T-cell (primary cell): ENCODE measurements at regions not wholly inside any gene's neighbourhood (a gene's known extent, or its start where the extent isn't known, plus 50 kb on each side); places are given as distances from the start of the nearest gene placed in this dataset.
"Not testable (repeated sequence)": the region's sequence is repeated elsewhere in the genome, so short reads cannot be mapped to it uniquely, and the experiment has no call there.

Experiments
- ATAC-seq, 4 experiments: fragments of 200-7000 bp in 3 of 4; fragments of 150-1000 bp in 1 of 4; cut with Tn5 transposase; replicated peaks in 1 of 4; 1 replicate in 3 of 4; 2 replicates in 1 of 4; pipeline ENCODE4 v1.10.0; 2021; ENCODE audit warnings: moderate library complexity in 3 of 4, mild to moderate bottlenecking in 2 of 4, moderate number of reproducible peaks in 1 of 4
- CTCF ChIA-PET, 2 donors: fragments of 300-600 bp; sonication (Branson Sonifier 250); formaldehyde crosslinking; loops; one replicate each; lab custom pipeline; 2022; ENCODE audit warnings: antibody characterized with exemption in 2 of 2; lab: Charles Lee
- POLR2A ChIA-PET, 2 donors: fragments of 300-600 bp; sonication (Branson Sonifier 250); formaldehyde crosslinking; loops; one replicate each; lab custom pipeline; 2022; ENCODE audit warnings: antibody characterized with exemption in 2 of 2; lab: Charles Lee
- DNase-seq, 35 experiments: peaks; one replicate each; pipeline versions ENCODE4 v3.0.0 to v3.0.0-alpha.2; 2013 to 2023
- H3K27ac ChIP-seq: one replicate; pipeline ENCODE4 v1.5.1; 2013; ENCODE audit warnings: low read length
- H3K27me3 ChIP-seq, 2 experiments: replicated peaks in 1 of 2; 1 replicate in 1 of 2; 2 replicates in 1 of 2; pipeline versions ENCODE4 v1.6.1 to v1.7.0; 2013; ENCODE audit warnings: low read length in 1 of 2, mixed read lengths in 1 of 2; ENCODE audit not compliant: control insufficient read depth in 2 of 2, insufficient read depth in 2 of 2; ENCODE audit errors: extremely low read depth in 1 of 2
- H3K36me3 ChIP-seq, 2 donors: 1 replicate in 1 of 2; 2 replicates in 1 of 2; pipeline versions ENCODE4 v1.6.1 to v1.7.0; 2013; ENCODE audit warnings: low read length in 1 of 2; ENCODE audit not compliant: control insufficient read depth in 2 of 2, insufficient read depth in 1 of 2; ENCODE audit errors: extremely low read depth in 1 of 2
- H3K4me1 ChIP-seq, 2 experiments: 1 replicate in 1 of 2; 2 replicates in 1 of 2; pipeline versions ENCODE4 v1.6.1 to v1.7.0; 2013; ENCODE audit warnings: low read length in 2 of 2, mixed read lengths in 1 of 2; ENCODE audit not compliant: insufficient read depth in 2 of 2, control insufficient read depth in 1 of 2; ENCODE audit errors: extremely low read depth in 1 of 2
- H3K4me3 ChIP-seq, 2 donors: 1 replicate in 1 of 2; 2 replicates in 1 of 2; pipeline versions ENCODE4 v1.5.1 to v1.7.0; 2013; ENCODE audit warnings: mild to moderate bottlenecking in 2 of 2, low read length in 1 of 2, moderate library complexity in 1 of 2; ENCODE audit not compliant: control insufficient read depth in 1 of 2; ENCODE audit errors: extremely low read depth in 1 of 2
- H3K9me3 ChIP-seq: 2 replicates; pipeline ENCODE4 v1.7.0; 2013
- H3K27ac Mint-ChIP-seq, 2 donors: one replicate each; pipeline ENCODE4 v1.8.0; 2020 to 2021; ENCODE audit warnings: mild to moderate bottlenecking in 2 of 2, mixed read lengths in 2 of 2
- H3K27me3 Mint-ChIP-seq, 2 donors: one replicate each; pipeline ENCODE4 v1.8.0; 2021 to 2022; ENCODE audit warnings: mixed read lengths in 2 of 2
- H3K36me3 Mint-ChIP-seq: one replicate; pipeline ENCODE4 v1.8.0; 2021; ENCODE audit warnings: mixed read lengths
- H3K4me1 Mint-ChIP-seq, 3 donors: one replicate each; pipeline ENCODE4 v1.8.0; 2020 to 2022; ENCODE audit warnings: mixed read lengths in 3 of 3, mild to moderate bottlenecking in 1 of 3
- H3K4me3 Mint-ChIP-seq, 3 donors: one replicate each; pipeline ENCODE4 v1.8.0; 2020 to 2022; ENCODE audit warnings: mild to moderate bottlenecking in 3 of 3, mixed read lengths in 3 of 3, moderate library complexity in 3 of 3
- H3K9me3 Mint-ChIP-seq, 3 donors: one replicate each; pipeline ENCODE4 v1.8.0; 2020 to 2022; ENCODE audit warnings: mixed read lengths in 3 of 3
- WGBS: methylation state at CpG from one replicate; pipeline ENCODE4 v1.1.5; 2013; ENCODE audit warnings: missing lambda C conversion rate; ENCODE audit not compliant: insufficient coverage; 5-methylcytosine and 5-hydroxymethylcytosine counted together

- Mint-ChIP-seq H3K4me1 (no peaks in the 10 kb centered on the region), H3K36me3 (no peaks in the 10 kb centered on the region)
Observed at GRCh38 chr10:55551603-55552002, 750.6 kb upstream of the PCDH15 start.

GRCh38 chr10:55550236-55550635 is 749.2 kb upstream of the PCDH15 start:
- H3K4me3 Mint-ChIP-seq: no peak overlapping the region
- 100% methylated on average over 1 of the region's 2 CpGs for WGBS
- no peaks in the 10 kb centered on the region for H3K4me1 Mint-ChIP-seq
- H3K27me3 Mint-ChIP-seq: no peaks in the 10 kb centered on the region
- Histone ChIP-seq H3K27ac (no peak overlapping the region), H3K9me3 (no peaks in the 10 kb centered on the region), H3K4me1 (no peaks in the 10 kb centered on the region), H3K27me3 (no peaks in the 10 kb centered on the region), H3K36me3 (no peaks in the 10 kb centered on the region), H3K4me3 (no peak overlapping the region)
- peaks cover 0 to 13% (median 7%) of the 10 kb centered on the region in 3 donors for H3K9me3 Mint-ChIP-seq
- ChIA-PET POLR2A (no interaction called here), CTCF (no interaction called here)
- H3K36me3 Mint-ChIP-seq: no peaks in the 10 kb centered on the region
- DNase-seq (no peak), ATAC-seq (no peak)
- H3K27ac Mint-ChIP-seq: no peak overlapping the region

More at GRCh38 chr10:55551603-55552002, 750.6 kb upstream of the PCDH15 start:
- no peak overlapping the region for H3K27ac ChIP-seq
- no peaks in the 10 kb centered on the region for H3K36me3 ChIP-seq
- no peak overlapping the region for H3K27ac Mint-ChIP-seq
- no peaks in the 10 kb centered on the region for H3K27me3 Mint-ChIP-seq
- H3K27me3 ChIP-seq: no peaks in the 10 kb centered on the region
- no peaks in the 10 kb centered on the region for H3K9me3 ChIP-seq
- DNase-seq (no peak), ATAC-seq (no peak)
- H3K9me3 Mint-ChIP-seq: peaks cover 0 to 11% (median 9%) of the 10 kb centered on the region in 3 donors
- CTCF ChIA-PET: no interaction called here
- H3K4me1 ChIP-seq: no peaks in the 10 kb centered on the region
- H3K4me3 ChIP-seq: no peak overlapping the region
- WGBS: no CpG with 5 or more reads among the region's 2 CpGs
- H3K4me3 Mint-ChIP-seq: no peak overlapping the region
- POLR2A ChIA-PET: no interaction called here

GRCh38 chr10:55537497-55537896 is 736.5 kb upstream of the PCDH15 start:
- H3K4me3 Mint-ChIP-seq, H3K27me3 ChIP-seq, CTCF ChIA-PET, H3K9me3 ChIP-seq, ATAC-seq, H3K36me3 Mint-ChIP-seq, H3K27me3 Mint-ChIP-seq, H3K4me3 ChIP-seq, H3K4me1 ChIP-seq, H3K36me3 ChIP-seq, H3K27ac Mint-ChIP-seq, POLR2A ChIA-PET, H3K9me3 Mint-ChIP-seq, H3K27ac ChIP-seq, DNase-seq, H3K4me1 Mint-ChIP-seq: not testable (repeated sequence)
- WGBS: 85% methylated on average over 5 of the region's 7 CpGs

GRCh38 chr10:55519264-55519663 is 718.2 kb upstream of the PCDH15 start:
- H3K9me3 ChIP-seq: no peaks in the 10 kb centered on the region
- no peaks in the 10 kb centered on the region for H3K27me3 ChIP-seq
- H3K4me1 Mint-ChIP-seq: no peaks in the 10 kb centered on the region
- H3K36me3 Mint-ChIP-seq: no peaks in the 10 kb centered on the region
- CTCF ChIA-PET: no interaction called here
- no peak overlapping the region for H3K27ac Mint-ChIP-seq
- DNase-seq (no peak), ATAC-seq (no peak)
- H3K9me3 Mint-ChIP-seq: peaks cover 4 to 16% (median 11%) of the 10 kb centered on the region in 3 donors
- H3K4me3 Mint-ChIP-seq: no peak overlapping the region
- WGBS: no CpG with 5 or more reads among the region's 7 CpGs
- H3K4me3 ChIP-seq: no peak overlapping the region
- no peaks in the 10 kb centered on the region for H3K4me1 ChIP-seq
- H3K27me3 Mint-ChIP-seq: no peaks in the 10 kb centered on the region
- H3K27ac ChIP-seq: no peak overlapping the region
- H3K36me3 ChIP-seq: no peaks in the 10 kb centered on the region
- POLR2A ChIA-PET: interaction anchor here in 1 of 2 donors (0.7 kb wide), 1 partner anchor 610 kb away, joined by 4 read pairs; no protein-coding TSS in a partner anchor

GRCh38 chr10:55518416-55518815 is 717.4 kb upstream of the PCDH15 start:
- H3K9me3 Mint-ChIP-seq: peaks cover 4 to 13% (median 11%) of the 10 kb centered on the region in 3 donors
- H3K9me3 ChIP-seq, POLR2A ChIA-PET, H3K27me3 Mint-ChIP-seq, H3K4me1 Mint-ChIP-seq, ATAC-seq, CTCF ChIA-PET, H3K27me3 ChIP-seq, H3K4me3 ChIP-seq, H3K27ac ChIP-seq, H3K4me3 Mint-ChIP-seq, H3K36me3 Mint-ChIP-seq, H3K36me3 ChIP-seq, H3K4me1 ChIP-seq, H3K27ac Mint-ChIP-seq, DNase-seq: not testable (repeated sequence)
- WGBS: 40% methylated on average over 1 of the region's 1 CpG

- H3K36me3 ChIP-seq: no peaks in the 10 kb centered on the region
- Mint-ChIP-seq H3K4me3 (no peak overlapping the region), H3K9me3 (peaks cover 0 to 15% (median 9%) of the 10 kb centered on the region in 3 donors), H3K36me3 (no peaks in the 10 kb centered on the region), H3K27ac (no peak overlapping the region), H3K27me3 (no peaks in the 10 kb centered on the region), H3K4me1 (no peaks in the 10 kb centered on the region)
- no peaks in the 10 kb centered on the region for H3K27me3 ChIP-seq
- H3K27ac ChIP-seq: no peak overlapping the region
- no peak for ATAC-seq
- POLR2A ChIA-PET: no interaction called here
- H3K9me3 ChIP-seq: no peaks in the 10 kb centered on the region
- CTCF ChIA-PET: no interaction called here
- DNase-seq: no peak
- no CpG with 5 or more reads among the region's 4 CpGs for WGBS
- no peak overlapping the region for H3K4me3 ChIP-seq
- no peaks in the 10 kb centered on the region for H3K4me1 ChIP-seq
Observed at GRCh38 chr10:55509168-55509567, 708.1 kb upstream of the PCDH15 start.

- no peak overlapping the region for H3K4me3 Mint-ChIP-seq
- no peak overlapping the region for H3K4me3 ChIP-seq
- no peaks in the 10 kb centered on the region for H3K9me3 ChIP-seq
- no peaks in the 10 kb centered on the region for H3K36me3 Mint-ChIP-seq
- CTCF ChIA-PET: no interaction called here
- H3K27ac ChIP-seq: no peak overlapping the region
- H3K27ac Mint-ChIP-seq: no peak overlapping the region
- POLR2A ChIA-PET: no interaction called here
- H3K36me3 ChIP-seq: no peaks in the 10 kb centered on the region
- H3K27me3 Mint-ChIP-seq: no peaks in the 10 kb centered on the region
- no peaks in the 10 kb centered on the region for H3K4me1 ChIP-seq
- no peak for ATAC-seq
- no peaks in the 10 kb centered on the region for H3K27me3 ChIP-seq
- peaks cover 6 to 12% (median 12%) of the 10 kb centered on the region in 3 donors for H3K9me3 Mint-ChIP-seq
- DNase-seq: no peak
- WGBS: no CpG with 5 or more reads among the region's 1 CpG
- no peaks in the 10 kb centered on the region for H3K4me1 Mint-ChIP-seq
Observed at GRCh38 chr10:55500931-55501559, 700.0 kb upstream of the PCDH15 start.
